ENCODE measurements at regions not wholly inside any gene's neighbourhood (a gene's known extent, or its start where the extent isn't known, plus 50 kb on each side); places are given as distances from the start of the nearest gene placed in this dataset.

- no peak for DNase-seq
Measured at GRCh38 chr20:40359131-40359912, 329.7 kb downstream of the MAFB start.

GRCh38 chr20:40354880-40355279, 334.2 kb downstream of the MAFB start:
- no peak for DNase-seq

GRCh38 chr20:40343390-40343789, 345.6 kb downstream of the MAFB start:
- no peak for DNase-seq

- no peak for DNase-seq
Measured at GRCh38 chr20:40341561-40341960, 347.5 kb downstream of the MAFB start.

- DNase-seq = no peak
Measured at GRCh38 chr20:40339661-40340449, 349.2 kb downstream of the MAFB start.

DNA sequence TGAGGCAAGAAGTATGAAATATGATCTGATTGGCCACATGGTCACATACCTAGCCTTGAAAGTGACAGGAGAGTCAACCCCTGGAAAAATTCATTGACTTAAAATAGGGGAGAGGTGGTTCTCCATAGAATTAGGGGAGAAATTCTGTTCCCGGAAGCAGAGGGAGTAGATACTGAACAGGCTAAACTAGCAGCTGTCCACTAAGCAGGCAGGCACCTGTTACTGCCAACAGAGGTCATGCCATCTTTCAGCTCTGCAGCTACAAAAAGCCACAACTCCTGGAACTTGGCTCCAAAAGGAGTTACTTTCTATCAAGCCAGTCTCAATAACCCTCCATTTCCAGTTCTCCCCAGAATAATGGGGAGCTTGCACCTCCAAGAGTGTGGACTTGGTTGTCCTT, 352.5 kb downstream of the MAFB start:
- DNase-seq = peak in 1 of 2 experiments; percentile 20

- DNase-seq = peak in 1 of 2 experiments; percentile 63
Measured at GRCh38 chr20:40335901-40336351, 353.1 kb downstream of the MAFB start.

DNA sequence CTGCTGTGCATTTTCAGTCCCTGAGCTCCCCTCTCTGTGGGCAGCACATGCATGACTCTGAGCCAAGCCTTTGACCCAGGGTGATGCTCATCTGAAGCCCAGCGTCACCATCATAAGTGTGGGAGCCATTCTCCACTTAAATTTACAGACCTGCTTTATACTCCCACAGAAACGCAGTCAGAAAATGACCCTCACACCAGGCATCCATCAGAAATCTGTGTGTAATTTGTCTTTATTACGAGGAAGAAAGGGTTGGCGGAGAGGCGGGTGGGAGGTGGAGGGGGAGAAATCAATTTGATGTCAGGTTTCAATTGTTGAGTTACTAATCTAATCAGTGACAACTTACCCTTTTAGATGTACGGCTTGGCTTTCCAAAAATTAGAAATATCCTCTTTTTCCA, 353.6 kb downstream of the MAFB start:
- DNase-seq = no peak

GRCh38 chr20:40333591-40333990, 355.4 kb downstream of the MAFB start:
- DNase-seq = no peak

DNA sequence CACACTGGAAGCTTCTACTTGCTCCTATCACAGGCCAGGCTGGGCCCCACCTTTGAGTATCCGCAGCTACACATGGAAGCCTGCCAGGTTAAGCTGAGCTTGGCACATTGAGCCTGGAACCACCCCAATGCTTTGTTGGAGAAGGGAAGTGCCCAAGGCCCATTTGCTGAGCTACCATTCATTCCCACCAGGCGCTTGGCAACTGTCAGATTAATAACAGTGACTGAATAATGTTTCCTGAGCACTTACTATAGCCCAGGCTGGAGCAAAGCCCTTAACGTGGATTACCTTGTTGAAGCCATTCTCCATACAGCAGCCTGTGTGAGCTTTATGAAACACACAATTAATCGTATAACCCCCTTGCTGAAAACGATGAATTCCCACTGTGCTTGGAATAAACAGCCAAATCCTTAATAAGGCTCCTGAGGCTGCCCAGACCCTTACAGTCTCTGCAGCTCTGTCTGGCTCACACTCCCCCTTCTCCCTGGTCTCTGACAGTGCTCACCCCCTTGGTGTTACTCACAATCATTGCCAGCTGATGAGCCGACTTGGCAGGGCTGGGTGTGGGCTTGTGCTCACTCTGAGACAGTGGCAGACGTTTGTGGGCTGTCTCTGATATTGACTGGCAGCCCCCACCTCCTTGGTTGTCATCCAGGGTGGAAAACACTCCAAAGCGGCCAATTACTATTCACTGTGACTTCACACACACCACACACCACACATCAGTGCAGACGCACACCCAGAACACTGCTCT, 357.1 kb downstream of the MAFB start:
- DNase-seq = peak; percentile 96 to 97

DNA sequence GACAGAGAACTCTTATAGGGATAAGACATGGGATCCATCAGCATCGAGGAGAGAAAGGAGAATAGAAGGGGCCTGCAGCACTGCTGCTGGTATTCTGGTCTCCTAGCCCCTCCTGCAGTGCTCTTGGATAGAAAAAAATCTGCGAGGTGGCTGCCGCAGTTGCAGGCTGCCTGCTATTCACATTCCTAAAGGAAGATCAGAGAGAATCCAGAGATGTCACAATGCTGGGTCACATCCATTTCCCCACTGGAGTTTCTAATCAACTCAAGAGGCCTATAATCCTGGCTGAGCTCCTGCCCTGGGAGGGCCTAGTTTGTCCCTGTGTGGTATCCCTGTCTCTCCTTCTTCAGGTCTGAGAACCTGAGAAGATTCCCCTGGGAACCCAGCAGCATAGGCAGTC, 357.8 kb downstream of the MAFB start:
- DNase-seq = no peak

DNA sequence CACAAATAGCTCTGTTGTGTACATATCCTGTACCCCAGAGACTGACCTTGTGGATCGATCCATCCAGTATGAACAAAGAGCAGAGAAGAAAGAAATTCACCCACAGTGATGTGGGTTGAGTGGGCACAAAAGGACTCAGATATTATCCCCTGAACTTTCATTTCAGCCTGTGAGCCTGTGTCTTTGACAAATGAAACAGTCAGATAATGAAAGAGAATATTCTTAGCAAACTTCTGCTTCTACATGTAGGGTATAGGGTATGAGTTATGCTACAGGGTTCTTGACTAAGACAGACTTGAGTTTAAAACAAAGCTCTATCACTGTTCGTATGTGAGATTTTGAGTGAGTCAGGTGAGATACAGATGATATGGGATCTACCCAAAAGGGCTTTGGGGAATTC, 359.7 kb downstream of the MAFB start:
- no peak for DNase-seq

GRCh38 chr20:40326784-40327183, 362.3 kb downstream of the MAFB start:
- no peak for DNase-seq

DNA sequence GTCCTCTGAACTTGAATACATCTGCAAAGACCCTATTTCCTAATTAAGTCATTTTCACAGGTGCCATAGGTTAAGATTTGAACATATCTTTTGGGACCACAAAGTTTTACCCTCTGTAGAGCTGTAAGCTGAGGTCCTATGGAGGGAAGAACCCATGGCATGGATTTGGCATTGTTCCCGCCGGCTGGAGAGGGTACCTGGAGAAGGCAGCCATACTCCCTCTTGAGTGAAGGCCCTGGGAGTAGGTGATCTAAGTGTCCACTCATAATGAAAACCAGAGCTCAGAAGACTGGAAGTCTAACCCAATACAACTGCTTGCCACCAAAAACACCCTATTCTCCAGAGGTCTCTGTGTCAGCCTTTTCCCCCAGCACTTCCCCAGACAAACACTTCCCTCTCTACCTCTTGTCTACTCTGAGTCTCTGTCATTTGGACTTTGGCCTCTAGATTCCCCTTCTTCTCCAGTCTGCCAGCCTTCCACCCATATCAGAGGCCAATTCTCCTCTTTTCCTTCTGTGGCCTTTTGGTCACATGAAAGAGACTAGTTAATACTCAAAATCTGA, 363.9 kb downstream of the MAFB start:
- DNase-seq = no peak

GRCh38 chr20:40323361-40323794, 365.7 kb downstream of the MAFB start:
- DNase-seq = peak; percentile 41 to 49

DNA sequence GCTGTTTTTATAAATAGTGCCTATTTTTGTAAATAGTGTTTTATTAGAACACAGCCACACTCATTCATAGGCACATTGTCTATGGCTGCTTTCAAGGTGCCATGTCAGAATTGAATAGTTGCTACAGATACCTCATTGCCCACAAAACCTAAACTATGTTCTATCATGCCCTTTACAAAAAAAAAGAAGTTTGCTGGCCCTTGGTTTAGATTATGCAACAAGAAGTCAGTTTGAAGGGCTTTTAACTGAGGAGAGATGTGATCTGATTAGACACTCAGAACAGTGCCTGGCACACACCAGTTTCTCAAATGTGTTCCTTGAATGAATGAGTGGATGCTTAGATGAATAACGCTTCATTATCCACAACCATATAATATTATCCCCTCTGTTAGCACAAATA, 366.1 kb downstream of the MAFB start:
- DNase-seq = no peak

DNA sequence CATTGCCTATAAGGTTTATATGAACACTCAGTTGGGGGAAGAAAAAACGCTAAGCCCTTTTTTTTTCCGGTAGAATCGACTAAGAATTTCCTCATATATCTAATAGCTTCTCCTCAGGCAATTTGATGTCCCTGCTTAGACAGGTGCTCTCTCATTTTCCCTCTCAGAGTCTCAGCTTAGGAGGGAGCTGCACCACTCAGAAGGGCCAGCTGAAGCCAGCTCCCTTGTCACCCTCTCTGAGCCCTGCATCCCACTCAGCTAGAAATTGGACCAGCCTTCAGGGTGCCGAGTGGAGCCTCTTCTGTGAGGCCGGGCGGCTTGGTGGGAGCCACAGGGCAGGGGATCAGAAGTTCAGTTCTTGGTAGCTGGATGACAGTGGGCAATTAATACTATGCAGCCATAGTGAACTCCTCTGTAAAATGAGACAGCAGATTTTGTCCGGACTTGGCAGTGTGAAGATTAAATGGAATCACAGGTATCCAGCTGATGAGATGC, 368.5 kb downstream of the MAFB start:
- no peak for DNase-seq

GRCh38 chr20:40319741-40320516, 369.1 kb downstream of the MAFB start:
- no peak for DNase-seq

DNA sequence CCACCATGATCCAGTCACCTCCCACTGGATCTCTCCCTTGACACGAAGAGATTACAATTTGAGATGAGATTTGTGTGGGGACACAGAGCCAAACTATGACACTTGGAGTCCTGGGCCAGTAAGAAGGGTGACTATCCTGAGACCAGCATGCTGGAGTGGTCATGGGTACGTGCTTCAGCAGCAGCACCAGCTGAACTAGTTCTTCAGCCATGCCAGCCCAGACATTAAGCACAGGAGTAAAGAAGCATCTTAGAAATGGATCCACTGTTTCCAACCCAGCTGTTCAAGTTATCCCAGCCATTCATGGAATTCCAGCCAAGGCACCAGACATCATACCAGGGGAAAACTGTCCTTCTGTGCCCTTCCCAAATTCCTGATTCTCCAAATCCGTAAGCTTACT, 370.0 kb downstream of the MAFB start:
- no peak for DNase-seq

DNA sequence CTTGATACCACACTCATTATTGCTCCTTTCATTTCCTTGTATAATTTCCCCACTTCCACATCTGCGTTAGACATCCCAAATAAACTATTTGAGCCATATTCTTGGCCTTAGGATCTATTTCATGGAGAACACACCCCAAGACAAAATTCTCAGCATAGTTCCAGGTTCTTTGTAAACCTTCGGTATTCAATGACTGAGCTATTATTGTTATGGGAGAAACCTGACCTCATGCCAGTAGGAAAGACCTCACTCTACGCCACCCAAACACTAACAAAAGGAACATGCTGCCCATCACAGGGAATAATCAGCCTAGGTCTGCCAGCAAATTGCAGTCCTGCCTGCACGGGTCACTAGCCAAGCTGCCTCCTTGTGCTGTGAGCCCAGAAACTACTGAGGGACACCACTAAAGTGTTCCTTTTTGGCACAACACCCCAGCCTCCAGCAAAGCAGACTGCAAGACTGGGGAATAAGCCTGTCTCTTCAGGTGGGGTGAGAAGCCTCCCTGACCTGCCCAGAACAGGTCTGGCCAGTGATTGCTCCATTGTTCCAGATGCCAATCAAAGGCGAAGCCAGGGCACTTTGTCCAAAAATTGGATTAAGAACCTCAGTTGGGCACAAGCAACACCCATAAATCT, 371.8 kb downstream of the MAFB start:
- no peak for DNase-seq

- no peak for DNase-seq
Measured at GRCh38 chr20:40314278-40314677, 374.8 kb downstream of the MAFB start.

DNA sequence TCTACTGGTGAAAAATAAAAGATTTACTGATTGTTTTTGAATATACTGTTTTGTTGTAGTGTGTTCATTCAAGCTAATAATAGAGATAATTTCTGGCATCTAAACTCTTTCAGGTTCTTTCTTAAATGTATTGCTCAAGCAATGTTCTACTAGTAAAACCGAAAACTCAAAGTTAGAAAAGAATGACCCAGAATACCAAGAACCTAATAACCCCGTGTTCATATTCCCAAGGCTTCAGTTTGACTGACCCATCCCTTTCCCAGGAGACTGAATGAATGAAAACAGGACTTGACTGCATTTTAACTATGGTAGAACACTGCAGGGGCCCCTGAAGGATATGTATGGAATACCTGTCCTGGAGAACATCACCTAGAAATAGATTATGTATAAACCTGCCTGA, 375.3 kb downstream of the MAFB start:
- DNase-seq = no peak
